ENCODE measurements at regions not wholly inside any gene's neighbourhood (a gene's known extent, or its start where the extent isn't known, plus 50 kb on each side); places are given as distances from the start of the nearest gene placed in this dataset.

GRCh38 chr15:38030609-38031008 lies 96.2 kb downstream of the TMCO5A start:
- H4K20me1 ChIP-seq (ENCODE audit: insufficient read depth) = no peaks in the 10 kb centered on the region
- H3K27me3 ChIP-seq (ENCODE audit: insufficient read depth, low read depth, low read length) = no peaks in the 10 kb centered on the region
- no peak overlapping the region for H3K27ac ChIP-seq (ENCODE audit: low read length)
- no peak overlapping the region for H3K4me3 ChIP-seq (ENCODE audit: low read length)
- TF ChIP-seq MXI1 (conservative IDR thresholded peaks at IDR 0.05; ENCODE audit: poor library complexity, severe bottlenecking) = no peak
- TF ChIP-seq REST (IDR thresholded peaks at IDR 0.05; ENCODE audit: borderline replicate concordance) = no peak
- no peak for TF ChIP-seq EZH2 (IDR thresholded peaks at IDR 0.05; ENCODE audit: borderline replicate concordance, insufficient read depth, low read length, poor library complexity, severe bottlenecking)
- H3K9me2 ChIP-seq (ENCODE audit: insufficient read depth, low read length) = no peaks in the 10 kb centered on the region
- H2AFZ ChIP-seq (ENCODE audit: low read depth, low read length) = no peak overlapping the region
- H3F3A ChIP-seq (ENCODE audit: insufficient read depth, low read length, poor library complexity, severe bottlenecking) = no peaks in the 10 kb centered on the region
- no peak overlapping the region for H3K9ac ChIP-seq (ENCODE audit: low read length)
- no peak overlapping the region for H3K4me2 ChIP-seq (ENCODE audit: low read length)
- no peaks in the 10 kb centered on the region for H3K36me3 ChIP-seq (ENCODE audit: insufficient read depth, low read length)
- no peaks in the 10 kb centered on the region for H3K79me2 ChIP-seq (replicated peaks; ENCODE audit: insufficient read depth, low read length)
- no peaks in the 10 kb centered on the region for H3K9me3 ChIP-seq (ENCODE audit: low read length)

- Histone ChIP-seq H3K27ac (ENCODE audit: low read length) (no peak overlapping the region), H3K9me2 (ENCODE audit: insufficient read depth, low read length) (no peaks in the 10 kb centered on the region), H3F3A (ENCODE audit: insufficient read depth, low read length, poor library complexity, severe bottlenecking) (no peaks in the 10 kb centered on the region), H3K79me2 (replicated peaks; ENCODE audit: insufficient read depth, low read length) (no peaks in the 10 kb centered on the region), H3K4me3 (ENCODE audit: low read length) (no peak overlapping the region), H3K27me3 (ENCODE audit: insufficient read depth, low read depth, low read length) (no peaks in the 10 kb centered on the region), H3K36me3 (ENCODE audit: insufficient read depth, low read length) (no peaks in the 10 kb centered on the region), H2AFZ (ENCODE audit: low read depth, low read length) (no peak overlapping the region), H3K4me2 (ENCODE audit: low read length) (no peak overlapping the region), H3K9me3 (ENCODE audit: low read length) (no peaks in the 10 kb centered on the region), H4K20me1 (ENCODE audit: insufficient read depth) (no peaks in the 10 kb centered on the region), H3K9ac (ENCODE audit: low read length) (no peak overlapping the region)
- TF ChIP-seq RAD21 (conservative IDR thresholded peaks at IDR 0.05) (no peak), MXI1 (conservative IDR thresholded peaks at IDR 0.05; ENCODE audit: poor library complexity, severe bottlenecking) (no peak), POLR2AphosphoS5 (IDR thresholded peaks at IDR 0.05) (no peak), EP300 (conservative IDR thresholded peaks at IDR 0.05; ENCODE audit: poor library complexity, severe bottlenecking) (no peak), CTCF (IDR thresholded peaks at IDR 0.05; ENCODE audit: poor library complexity, severe bottlenecking) (no peak), SMC3 (conservative IDR thresholded peaks at IDR 0.05; ENCODE audit: poor library complexity) (no peak), TAF1 (IDR thresholded peaks at IDR 0.05; ENCODE audit: low read depth) (no peak)
These were observed 101.3 kb downstream of the TMCO5A start for GRCh38 chr15:38035701-38036100.

- no peaks in the 10 kb centered on the region for H3K27me3 ChIP-seq (ENCODE audit: insufficient read depth, low read depth, low read length)
- no peaks in the 10 kb centered on the region for H3K9me2 ChIP-seq (ENCODE audit: insufficient read depth, low read length)
- H2AFZ ChIP-seq (ENCODE audit: low read depth, low read length) = no peak overlapping the region
- H3K27ac ChIP-seq (ENCODE audit: low read length) = no peak overlapping the region
- no peak overlapping the region for H3K4me3 ChIP-seq (ENCODE audit: low read length)
- no peak overlapping the region for H3K4me2 ChIP-seq (ENCODE audit: low read length)
- H3K79me2 ChIP-seq (replicated peaks; ENCODE audit: insufficient read depth, low read length) = no peaks in the 10 kb centered on the region
- H3F3A ChIP-seq (ENCODE audit: insufficient read depth, low read length, poor library complexity, severe bottlenecking) = no peaks in the 10 kb centered on the region
- no peak overlapping the region for H3K9ac ChIP-seq (ENCODE audit: low read length)
- H3K36me3 ChIP-seq (ENCODE audit: insufficient read depth, low read length) = no peaks in the 10 kb centered on the region
- no peak for TF ChIP-seq CTCF (IDR thresholded peaks at IDR 0.05; ENCODE audit: poor library complexity, severe bottlenecking)
- TF ChIP-seq MXI1 (conservative IDR thresholded peaks at IDR 0.05; ENCODE audit: poor library complexity, severe bottlenecking) = no peak
- TF ChIP-seq POLR2AphosphoS5 (IDR thresholded peaks at IDR 0.05) = no peak
- no peak for TF ChIP-seq EZH2 (IDR thresholded peaks at IDR 0.05; ENCODE audit: borderline replicate concordance, insufficient read depth, low read length, poor library complexity, severe bottlenecking)
- no peaks in the 10 kb centered on the region for H3K9me3 ChIP-seq (ENCODE audit: low read length)
- H4K20me1 ChIP-seq (ENCODE audit: insufficient read depth) = no peaks in the 10 kb centered on the region
These were observed 102.4 kb downstream of the TMCO5A start for GRCh38 chr15:38036790-38037338.

Data from neural cell (in vitro differentiated cells).